ENCODE measurements at regions not wholly inside any gene's neighbourhood (a gene's known extent, or its start where the extent isn't known, plus 50 kb on each side); places are given as distances from the start of the nearest gene placed in this dataset.

DNA sequence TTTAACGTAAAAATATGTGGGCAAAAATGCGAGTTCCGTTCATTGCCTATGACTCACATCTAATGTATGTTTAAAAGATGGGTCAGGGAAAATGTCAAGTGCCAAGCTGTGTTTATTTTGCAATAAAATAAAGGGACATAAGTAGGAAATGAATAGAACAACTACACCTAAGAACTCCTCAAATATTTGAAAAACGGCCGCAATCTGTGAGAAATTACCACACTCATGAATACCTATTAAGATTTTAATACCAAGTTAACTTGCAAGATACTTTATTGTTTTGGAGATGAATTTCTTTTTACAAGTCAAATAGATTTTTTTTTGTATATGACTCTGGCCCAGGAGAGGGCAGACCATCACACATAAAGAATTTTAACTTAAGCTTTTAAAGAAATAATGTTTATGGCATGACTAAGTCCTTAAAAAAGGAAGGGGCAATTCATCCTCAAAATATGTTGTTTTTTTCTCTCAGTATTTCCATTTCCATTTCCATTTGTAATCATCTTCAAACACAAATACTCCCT, 152.7 kb downstream of the SUCNR1 start:
- Histone ChIP-seq H3K27me3 (replicated peaks in 2 of 5; ENCODE audit: control insufficient read depth in 4 of 5, insufficient read depth in 5 of 5, low read length in 4 of 5) (no peaks in the 10 kb centered on the region), H3K4me3 (ENCODE audit: control insufficient read depth in 1 of 7, extremely low read depth in 1 of 7, insufficient read depth in 4 of 7, low read depth in 2 of 7, low read length in 6 of 7) (no peak overlapping the region), H3K9me3 (ENCODE audit: control extremely low read depth in 1 of 5, control insufficient read depth in 4 of 5, insufficient read depth in 2 of 5, low read depth in 1 of 5, low read length in 4 of 5) (no peaks in the 10 kb centered on the region), H3K4me1 (ENCODE audit: control extremely low read depth in 1 of 4, control insufficient read depth in 4 of 4, insufficient read depth in 4 of 4, low read length in 3 of 4) (peaks cover 0 to 6% (median under 1%) of the 10 kb centered on the region in 4 experiments), H3K27ac (ENCODE audit: insufficient read depth in 1 of 2, low read depth in 1 of 2, low read length in 2 of 2, poor library complexity in 1 of 2, severe bottlenecking in 2 of 2) (no peak overlapping the region), H3K36me3 (ENCODE audit: control insufficient read depth in 4 of 4, insufficient read depth in 4 of 4, low read length in 3 of 4) (no peaks in the 10 kb centered on the region)
- peak; percentile 23 to 80 (median 80) for DNase-seq
- ChIA-PET POLR2A (no interaction called here), CTCF (interaction anchor here (0.9 kb wide), 1 partner anchor 446 kb away, joined by 3 read pairs; no protein-coding TSS in a partner anchor)
- WGBS (ENCODE audit: insufficient coverage): no CpG with 5 or more reads among the region's 5 CpGs

DNA sequence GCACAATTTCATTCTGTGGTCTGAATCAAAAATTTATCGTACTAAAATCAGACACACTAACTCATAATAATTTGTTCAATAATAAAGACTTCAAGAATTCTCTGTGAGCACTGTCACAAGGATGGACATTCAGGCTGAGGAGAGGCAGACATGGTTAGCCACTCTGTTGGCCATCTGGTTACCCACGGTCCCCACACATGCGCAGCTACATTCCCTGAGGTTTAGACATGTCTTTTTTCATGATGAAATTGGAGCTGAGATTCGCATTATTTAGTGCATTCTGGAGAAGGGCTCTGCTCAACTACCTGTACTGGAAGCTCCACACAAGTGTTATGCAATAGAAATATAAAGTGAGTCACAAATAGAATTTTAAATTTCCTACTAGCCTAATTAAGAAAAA, 156.9 kb downstream of the SUCNR1 start:
- WGBS (ENCODE audit: insufficient coverage): 94% methylated on average over 2 of the region's 4 CpGs
- Histone ChIP-seq H3K27me3 (replicated peaks in 2 of 5; ENCODE audit: control insufficient read depth in 4 of 5, insufficient read depth in 5 of 5, low read length in 4 of 5) (no peaks in the 10 kb centered on the region), H3K36me3 (ENCODE audit: control insufficient read depth in 4 of 4, insufficient read depth in 4 of 4, low read length in 3 of 4) (no peaks in the 10 kb centered on the region), H3K4me1 (ENCODE audit: control extremely low read depth in 1 of 4, control insufficient read depth in 4 of 4, insufficient read depth in 4 of 4, low read length in 3 of 4) (peaks cover 0 to 2% (median 0%) of the 10 kb centered on the region in 4 experiments), H3K4me3 (ENCODE audit: control insufficient read depth in 1 of 7, extremely low read depth in 1 of 7, insufficient read depth in 4 of 7, low read depth in 2 of 7, low read length in 6 of 7) (no peak overlapping the region), H3K27ac (ENCODE audit: insufficient read depth in 1 of 2, low read depth in 1 of 2, low read length in 2 of 2, poor library complexity in 1 of 2, severe bottlenecking in 2 of 2) (no peak overlapping the region), H3K9me3 (ENCODE audit: control extremely low read depth in 1 of 5, control insufficient read depth in 4 of 5, insufficient read depth in 2 of 5, low read depth in 1 of 5, low read length in 4 of 5) (peaks cover 0 to 2% (median 0%) of the 10 kb centered on the region in 5 experiments)
- no peak for DNase-seq
- ChIA-PET POLR2A (interaction anchor here (0.6 kb wide), 1 partner anchor 476 kb away, joined by 3 read pairs; no protein-coding TSS in a partner anchor), CTCF (interaction anchor here (1.1 kb wide), 1 partner anchor 14 kb away, joined by 3 read pairs; no protein-coding TSS in a partner anchor)

DNA sequence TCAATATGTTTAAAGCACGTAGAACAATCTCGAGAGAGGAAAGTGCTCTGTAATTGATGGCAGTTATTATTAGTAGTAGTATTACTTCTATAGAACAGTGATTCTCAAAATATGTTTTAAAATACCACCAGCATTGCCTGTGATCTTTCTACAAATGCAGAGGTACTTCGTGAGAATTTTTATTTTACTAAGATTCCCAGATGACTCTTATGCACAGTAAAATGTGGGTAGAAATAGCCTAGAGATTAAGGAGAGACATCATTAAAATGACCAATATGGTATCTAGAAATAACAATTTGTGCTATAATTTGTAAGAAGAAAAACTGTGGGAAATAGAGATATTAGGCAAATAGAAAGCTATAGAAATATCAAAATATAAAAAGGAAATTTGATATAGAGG, 157.9 kb downstream of the SUCNR1 start:
- Histone ChIP-seq H3K9me3 (ENCODE audit: control extremely low read depth in 1 of 5, control insufficient read depth in 4 of 5, insufficient read depth in 2 of 5, low read depth in 1 of 5, low read length in 4 of 5) (peaks cover 0 to 7% (median 1%) of the 10 kb centered on the region in 5 experiments), H3K36me3 (ENCODE audit: control insufficient read depth in 4 of 4, insufficient read depth in 4 of 4, low read length in 3 of 4) (peaks cover 0 to 2% (median 0%) of the 10 kb centered on the region in 4 experiments), H3K4me3 (ENCODE audit: control insufficient read depth in 1 of 7, extremely low read depth in 1 of 7, insufficient read depth in 4 of 7, low read depth in 2 of 7, low read length in 6 of 7) (no peak overlapping the region), H3K4me1 (ENCODE audit: control extremely low read depth in 1 of 4, control insufficient read depth in 4 of 4, insufficient read depth in 4 of 4, low read length in 3 of 4) (peaks cover 0 to 2% (median 0%) of the 10 kb centered on the region in 4 experiments), H3K27ac (ENCODE audit: insufficient read depth in 1 of 2, low read depth in 1 of 2, low read length in 2 of 2, poor library complexity in 1 of 2, severe bottlenecking in 2 of 2) (no peak overlapping the region), H3K27me3 (replicated peaks in 2 of 5; ENCODE audit: control insufficient read depth in 4 of 5, insufficient read depth in 5 of 5, low read length in 4 of 5) (no peaks in the 10 kb centered on the region)
- no CpG with 5 or more reads among the region's 3 CpGs for WGBS (ENCODE audit: insufficient coverage)
- ChIA-PET CTCF (no interaction called here), POLR2A (interaction anchor here (0.6 kb wide), 1 partner anchor 18 kb away, joined by 3 read pairs; no protein-coding TSS in a partner anchor)
- no peak for DNase-seq

DNA sequence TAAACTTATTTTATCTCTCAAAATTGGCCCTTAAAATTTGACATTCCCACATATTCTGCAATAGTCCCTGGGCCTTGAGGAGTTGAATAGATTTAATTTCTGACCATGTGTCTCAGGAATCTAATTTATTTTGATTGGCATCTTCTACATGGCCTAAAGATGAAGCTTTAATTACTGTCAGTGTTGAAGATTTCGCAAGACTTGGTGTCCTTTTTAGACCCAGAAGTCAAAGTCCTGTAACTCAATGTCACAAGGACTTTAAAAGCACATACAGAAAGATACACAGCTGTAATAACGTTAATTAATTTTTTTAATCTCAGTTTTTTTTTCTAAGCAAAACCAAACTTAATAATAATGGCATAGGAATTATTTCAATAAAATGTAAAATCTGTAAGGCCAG, 163.9 kb downstream of the SUCNR1 start:
- POLR2A ChIA-PET: no interaction called here

DNA sequence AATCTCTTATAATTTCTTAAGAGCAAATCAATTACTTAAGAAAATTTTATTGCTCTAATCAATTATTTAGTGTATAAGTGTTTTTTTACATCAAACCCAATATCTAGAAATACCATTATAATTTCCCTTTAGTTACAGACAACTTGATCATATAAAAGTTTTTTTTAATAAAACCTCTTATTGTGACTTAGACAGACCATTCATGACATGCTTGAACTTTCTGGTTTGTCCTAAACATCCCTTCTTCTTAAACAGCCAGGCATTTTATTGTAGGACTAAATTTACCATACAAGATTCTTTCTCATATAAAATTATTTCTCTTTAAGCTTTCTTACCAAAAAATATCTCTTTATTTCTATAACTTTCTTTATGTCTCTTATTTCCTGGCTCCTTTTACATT, 164.5 kb downstream of the SUCNR1 start:
- no peak overlapping the region for H3K27ac ChIP-seq (ENCODE audit: insufficient read depth in 1 of 2, low read depth in 1 of 2, low read length in 2 of 2, poor library complexity in 1 of 2, severe bottlenecking in 2 of 2)
- H3K9me3 ChIP-seq (ENCODE audit: control extremely low read depth in 1 of 5, control insufficient read depth in 4 of 5, insufficient read depth in 2 of 5, low read depth in 1 of 5, low read length in 4 of 5): peaks cover 0 to 14% (median 2%) of the 10 kb centered on the region in 5 experiments
- no peaks in the 10 kb centered on the region for H3K27me3 ChIP-seq (replicated peaks in 2 of 5; ENCODE audit: control insufficient read depth in 4 of 5, insufficient read depth in 5 of 5, low read length in 4 of 5)
- CTCF ChIA-PET: interaction anchor here (1.1 kb wide), 1 partner anchor 42 kb away, joined by 3 read pairs; no protein-coding TSS in a partner anchor
- POLR2A ChIA-PET: no interaction called here
- H3K4me1 ChIP-seq (ENCODE audit: control extremely low read depth in 1 of 4, control insufficient read depth in 4 of 4, insufficient read depth in 4 of 4, low read length in 3 of 4): no peaks in the 10 kb centered on the region
- H3K4me3 ChIP-seq (ENCODE audit: control insufficient read depth in 1 of 7, extremely low read depth in 1 of 7, insufficient read depth in 4 of 7, low read depth in 2 of 7, low read length in 6 of 7): no peak overlapping the region
- peaks cover 0 to 2% (median 0%) of the 10 kb centered on the region in 4 experiments for H3K36me3 ChIP-seq (ENCODE audit: control insufficient read depth in 4 of 4, insufficient read depth in 4 of 4, low read length in 3 of 4)
- no peak for DNase-seq

More for the DNA sequence above, 163.9 kb downstream of the SUCNR1 start:
- DNase-seq: no peak
- Histone ChIP-seq H3K9me3 (ENCODE audit: control extremely low read depth in 1 of 5, control insufficient read depth in 4 of 5, insufficient read depth in 2 of 5, low read depth in 1 of 5, low read length in 4 of 5) (peaks cover 0 to 14% (median 2%) of the 10 kb centered on the region in 5 experiments), H3K4me1 (ENCODE audit: control extremely low read depth in 1 of 4, control insufficient read depth in 4 of 4, insufficient read depth in 4 of 4, low read length in 3 of 4) (no peaks in the 10 kb centered on the region), H3K27ac (ENCODE audit: insufficient read depth in 1 of 2, low read depth in 1 of 2, low read length in 2 of 2, poor library complexity in 1 of 2, severe bottlenecking in 2 of 2) (no peak overlapping the region), H3K4me3 (ENCODE audit: control insufficient read depth in 1 of 7, extremely low read depth in 1 of 7, insufficient read depth in 4 of 7, low read depth in 2 of 7, low read length in 6 of 7) (no peak overlapping the region), H3K36me3 (ENCODE audit: control insufficient read depth in 4 of 4, insufficient read depth in 4 of 4, low read length in 3 of 4) (peaks cover 0 to 2% (median 0%) of the 10 kb centered on the region in 4 experiments), H3K27me3 (replicated peaks in 2 of 5; ENCODE audit: control insufficient read depth in 4 of 5, insufficient read depth in 5 of 5, low read length in 4 of 5) (no peaks in the 10 kb centered on the region)
- CTCF ChIA-PET: no interaction called here
- 83% methylated on average over 1 of the region's 2 CpGs for WGBS (ENCODE audit: insufficient coverage)

DNA sequence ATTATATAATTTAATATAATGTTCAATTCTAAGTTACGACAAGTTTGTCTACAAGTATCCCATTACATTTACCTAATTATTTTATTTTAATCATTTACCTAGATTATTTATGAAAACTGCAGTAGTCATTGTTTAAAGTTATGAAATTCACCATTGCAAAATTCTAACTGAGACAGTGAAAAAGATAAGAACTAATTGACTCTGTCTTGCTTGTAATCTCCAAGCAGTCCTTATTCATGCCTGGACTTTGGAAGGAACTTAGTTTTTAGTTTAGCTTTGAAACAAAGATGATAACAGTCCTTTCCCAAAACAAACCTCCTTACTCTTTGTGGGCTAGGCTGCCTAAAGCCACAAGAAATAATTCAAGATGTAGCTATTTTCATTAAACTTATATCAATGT, 165.0 kb downstream of the SUCNR1 start:
- Histone ChIP-seq H3K9me3 (ENCODE audit: control extremely low read depth in 1 of 5, control insufficient read depth in 4 of 5, insufficient read depth in 2 of 5, low read depth in 1 of 5, low read length in 4 of 5) (peaks cover 0 to 14% (median 2%) of the 10 kb centered on the region in 5 experiments), H3K27me3 (replicated peaks in 2 of 5; ENCODE audit: control insufficient read depth in 4 of 5, insufficient read depth in 5 of 5, low read length in 4 of 5) (no peaks in the 10 kb centered on the region), H3K36me3 (ENCODE audit: control insufficient read depth in 4 of 4, insufficient read depth in 4 of 4, low read length in 3 of 4) (peaks cover 0 to 2% (median 0%) of the 10 kb centered on the region in 4 experiments), H3K27ac (ENCODE audit: insufficient read depth in 1 of 2, low read depth in 1 of 2, low read length in 2 of 2, poor library complexity in 1 of 2, severe bottlenecking in 2 of 2) (no peak overlapping the region), H3K4me1 (ENCODE audit: control extremely low read depth in 1 of 4, control insufficient read depth in 4 of 4, insufficient read depth in 4 of 4, low read length in 3 of 4) (no peaks in the 10 kb centered on the region), H3K4me3 (ENCODE audit: control insufficient read depth in 1 of 7, extremely low read depth in 1 of 7, insufficient read depth in 4 of 7, low read depth in 2 of 7, low read length in 6 of 7) (no peak overlapping the region)
- DNase-seq: no peak
- POLR2A ChIA-PET: no interaction called here
- WGBS (ENCODE audit: insufficient coverage): no CpG with 5 or more reads among the region's 1 CpG
- CTCF ChIA-PET: interaction anchor here (1.1 kb wide), 1 partner anchor 42 kb away, joined by 3 read pairs; no protein-coding TSS in a partner anchor

DNA sequence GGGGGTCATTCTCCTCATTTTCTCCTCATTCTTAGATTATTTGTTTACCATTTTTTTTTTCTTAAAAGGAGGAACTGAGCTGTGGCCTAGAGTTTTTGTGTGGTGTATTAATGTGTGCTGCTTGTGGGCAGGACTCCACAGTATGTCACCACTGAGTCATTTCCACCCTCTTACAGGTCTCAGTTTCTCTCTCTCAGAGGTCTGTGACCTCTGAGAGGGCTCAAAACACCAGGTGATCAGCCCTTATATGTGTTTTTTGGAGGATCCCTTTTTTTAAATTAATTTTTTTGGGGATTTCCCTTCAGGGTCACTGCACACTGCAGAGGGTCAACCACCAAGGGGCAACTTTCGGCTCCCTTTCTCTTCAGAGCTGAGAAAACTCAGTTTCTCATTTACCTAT, 166.4 kb downstream of the SUCNR1 start:
- WGBS (ENCODE audit: insufficient coverage): no CpG with 5 or more reads among the region's 1 CpG
- CTCF ChIA-PET: no interaction called here
- no peaks in the 10 kb centered on the region for H3K27me3 ChIP-seq (replicated peaks in 2 of 5; ENCODE audit: control insufficient read depth in 4 of 5, insufficient read depth in 5 of 5, low read length in 4 of 5)

More for the DNA sequence above, 166.4 kb downstream of the SUCNR1 start:
- no peaks in the 10 kb centered on the region for H3K4me1 ChIP-seq (ENCODE audit: control extremely low read depth in 1 of 4, control insufficient read depth in 4 of 4, insufficient read depth in 4 of 4, low read length in 3 of 4)
- H3K9me3 ChIP-seq (ENCODE audit: control extremely low read depth in 1 of 5, control insufficient read depth in 4 of 5, insufficient read depth in 2 of 5, low read depth in 1 of 5, low read length in 4 of 5): peaks cover 0 to 14% (median 2%) of the 10 kb centered on the region in 5 experiments
- POLR2A ChIA-PET: no interaction called here
- no peak overlapping the region for H3K27ac ChIP-seq (ENCODE audit: insufficient read depth in 1 of 2, low read depth in 1 of 2, low read length in 2 of 2, poor library complexity in 1 of 2, severe bottlenecking in 2 of 2)
- DNase-seq: peak in 1 of 3 donors; percentile 4
- H3K36me3 ChIP-seq (ENCODE audit: control insufficient read depth in 4 of 4, insufficient read depth in 4 of 4, low read length in 3 of 4): peaks cover 0 to 2% (median 0%) of the 10 kb centered on the region in 4 experiments
- no peak overlapping the region for H3K4me3 ChIP-seq (ENCODE audit: control insufficient read depth in 1 of 7, extremely low read depth in 1 of 7, insufficient read depth in 4 of 7, low read depth in 2 of 7, low read length in 6 of 7)
